HG02759 (cell line): ENCODE measurements at regions not wholly inside any gene's neighbourhood (a gene's known extent, or its start where the extent isn't known, plus 50 kb on each side); places are given as distances from the start of the nearest gene placed in this dataset.
"Not testable (repeated sequence)": the region's sequence is repeated elsewhere in the genome, so short reads cannot be mapped to it uniquely, and the experiment has no call there.

Experiments
- ATAC-seq: cut with Tn5 transposase; IDR thresholded peaks from one replicate; pipeline ENCODE4 v1.9.1; 2021; ENCODE audit warnings: mild to moderate bottlenecking, moderate library complexity; ENCODE audit not compliant: unreplicated experiment

DNA sequence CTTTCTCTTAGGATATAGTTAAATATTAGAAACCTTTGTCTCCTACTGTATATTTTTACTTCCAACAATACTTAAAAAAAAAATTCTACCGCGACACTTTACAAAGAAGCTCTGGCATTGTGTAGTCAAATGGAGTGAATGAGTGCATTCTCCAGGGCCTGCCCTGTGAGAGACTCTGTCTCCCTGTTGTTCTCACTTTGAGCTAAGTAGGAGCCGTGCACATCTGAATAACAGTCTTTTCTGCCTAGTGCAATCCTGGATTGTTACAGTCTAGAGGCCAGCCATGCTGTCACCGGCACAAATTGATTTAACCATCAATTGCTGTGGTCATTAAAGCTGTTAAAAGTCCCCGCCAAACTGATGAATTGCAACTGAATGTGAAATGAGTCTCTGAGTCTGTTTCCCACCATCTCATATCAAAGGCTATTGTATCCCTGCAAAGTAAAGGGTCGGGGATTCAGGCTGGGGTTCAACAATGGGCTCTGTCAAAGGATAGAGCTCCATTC lies 156.0 kb downstream of the RFPL4B start:
- ATAC-seq: no peak

DNA sequence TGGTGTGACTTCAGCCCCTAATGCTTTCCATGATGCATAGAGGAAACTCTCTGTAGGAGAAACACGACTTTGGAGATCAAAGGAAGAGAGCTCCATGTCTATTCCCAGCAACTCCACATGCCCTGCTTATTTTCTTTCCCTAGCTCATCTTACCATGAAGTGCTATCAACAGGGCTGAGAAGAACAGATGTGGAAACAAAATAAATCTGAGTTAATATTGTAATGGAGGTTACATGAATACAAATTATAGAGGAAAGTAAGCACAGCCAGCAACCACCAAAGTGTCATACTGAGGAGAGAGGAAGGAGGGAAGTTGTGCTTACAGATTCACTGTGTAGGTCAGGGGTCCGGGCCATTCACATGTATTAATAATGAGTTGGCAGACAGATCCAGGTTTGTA lies 157.5 kb downstream of the RFPL4B start:
- no peak for ATAC-seq

DNA sequence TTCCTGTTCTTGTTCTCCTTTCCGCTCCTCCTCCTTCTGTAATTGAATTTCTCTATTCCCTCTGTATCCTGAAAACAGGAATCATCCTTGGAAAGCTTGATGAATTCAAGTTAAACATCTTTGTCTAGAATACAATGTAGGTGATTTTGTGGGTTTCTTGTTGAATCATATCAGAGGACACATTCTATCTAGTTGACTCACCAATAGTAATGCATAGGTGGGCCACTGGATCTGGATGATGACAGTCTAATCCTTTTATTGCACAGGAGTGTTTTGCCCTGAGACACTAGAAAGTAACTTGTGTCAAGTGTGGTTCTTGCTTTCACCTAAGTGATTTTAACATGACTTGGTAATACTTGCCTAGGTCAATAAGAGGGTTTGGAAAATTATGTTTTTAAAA lies 164.3 kb downstream of the RFPL4B start:
- ATAC-seq: no peak

DNA sequence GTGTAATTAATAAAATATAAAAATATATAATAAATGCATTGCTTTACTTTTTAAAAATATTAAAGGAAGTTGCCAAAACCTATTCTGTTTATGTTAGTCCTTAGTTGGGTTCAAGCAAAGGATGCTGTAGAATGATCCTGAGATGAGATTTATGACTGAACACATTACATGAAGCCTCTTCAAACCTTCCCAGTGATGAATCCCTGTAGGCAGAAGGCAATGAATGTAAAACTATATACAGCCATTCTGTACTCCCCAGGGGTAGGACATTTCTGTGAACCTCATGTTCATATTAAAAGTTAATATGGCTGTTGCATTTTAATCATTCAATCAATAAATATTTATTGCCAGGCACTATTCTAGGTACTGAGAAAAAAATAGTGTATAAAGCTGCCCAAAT lies 166.0 kb downstream of the RFPL4B start:
- ATAC-seq: no peak

DNA sequence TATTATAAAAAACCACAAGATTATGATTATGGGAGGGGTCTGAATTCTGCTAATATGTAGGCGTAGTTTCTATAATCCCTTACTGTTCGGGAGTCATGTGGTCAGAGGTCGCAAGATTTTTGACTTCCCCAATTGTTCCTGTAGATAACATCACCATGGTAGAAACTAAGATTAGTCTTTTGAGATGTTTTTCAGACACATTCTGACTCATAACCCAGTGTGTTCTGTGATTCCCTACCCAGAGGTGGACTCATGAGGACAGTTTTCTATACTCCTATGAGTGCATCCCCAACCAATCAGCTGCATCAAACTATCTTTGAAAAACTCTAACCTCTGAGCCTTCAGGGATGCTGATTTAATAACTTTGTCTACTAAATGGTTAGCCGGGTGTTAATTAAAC lies 175.5 kb downstream of the RFPL4B start:
- ATAC-seq: peak; percentile 62

DNA sequence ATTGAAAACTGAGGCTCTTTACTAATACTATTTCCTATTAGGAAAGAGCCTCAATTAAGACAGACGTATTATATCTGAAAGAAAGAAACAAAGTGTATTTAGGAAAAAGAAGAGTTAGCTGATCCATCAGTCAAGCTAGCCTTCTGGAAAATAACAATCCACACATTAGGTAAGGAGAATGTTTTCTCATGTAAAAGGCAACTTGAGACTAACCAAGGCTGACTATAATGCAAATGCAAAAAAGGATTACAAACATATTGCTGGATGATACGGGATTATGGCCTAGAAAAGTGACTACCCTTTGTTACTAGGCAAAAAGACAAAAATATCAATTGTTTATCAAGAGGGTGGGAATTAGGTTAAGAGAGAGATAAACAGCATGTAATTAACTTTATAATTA lies 176.9 kb downstream of the RFPL4B start:
- ATAC-seq: no peak

DNA sequence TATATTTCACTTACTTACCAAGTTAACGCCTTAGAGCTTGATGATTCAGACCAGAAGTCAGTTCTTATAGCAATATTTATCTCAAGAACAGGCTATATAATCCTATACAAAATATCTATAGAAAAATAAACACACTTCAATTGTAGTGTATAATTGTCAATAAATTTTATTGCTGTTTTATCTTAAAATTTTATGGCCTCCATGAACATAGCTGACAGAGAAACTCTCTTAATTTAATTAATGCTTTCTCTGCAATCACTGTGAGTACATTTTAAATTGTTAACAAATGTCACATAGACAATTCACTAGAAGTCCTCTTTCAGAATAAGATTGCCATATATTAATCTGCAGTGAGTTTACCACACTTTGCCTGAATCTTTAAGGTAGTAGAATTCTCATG lies 178.6 kb downstream of the RFPL4B start:
- no peak for ATAC-seq

DNA sequence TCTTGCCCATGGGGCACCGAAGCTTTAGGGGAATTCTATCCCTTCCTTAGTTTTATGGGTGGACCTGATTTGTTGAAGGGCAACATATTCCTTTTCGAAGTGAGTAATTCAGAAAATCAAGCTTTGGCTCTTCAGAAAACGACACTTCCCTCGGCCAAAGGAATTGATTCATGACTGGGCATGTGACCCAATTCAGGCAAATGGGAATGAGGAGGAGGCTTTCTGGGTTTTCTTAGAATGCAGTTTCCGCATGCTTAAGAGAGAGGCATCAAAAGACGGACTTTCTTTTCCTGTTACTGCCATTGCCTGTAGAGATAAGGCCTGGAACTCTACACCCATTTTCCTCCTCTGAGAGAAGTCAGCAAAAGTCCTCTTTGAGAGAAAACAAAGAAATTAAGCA lies 179.5 kb downstream of the RFPL4B start:
- no peak for ATAC-seq

DNA sequence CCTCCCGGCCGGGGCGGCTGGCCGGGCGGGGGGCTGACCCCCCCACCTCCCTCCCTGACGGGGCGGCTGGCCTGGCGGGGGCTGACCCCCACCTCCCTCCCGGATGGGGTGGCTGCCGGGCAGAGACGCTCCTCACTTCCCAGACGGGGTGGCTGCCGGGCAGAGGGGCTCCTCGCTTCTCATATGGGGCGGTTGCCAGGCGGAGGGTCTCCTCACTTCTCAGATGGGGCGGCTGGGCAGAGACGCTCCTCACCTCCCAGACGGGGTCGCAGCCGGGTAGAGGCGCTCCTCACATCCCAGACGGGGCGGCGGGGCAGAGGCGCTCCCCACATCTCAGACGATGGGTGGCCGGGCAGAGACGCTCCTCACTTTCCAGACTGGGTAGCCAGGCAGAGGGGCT lies 181.2 kb downstream of the RFPL4B start:
- not testable (repeated sequence) for ATAC-seq

DNA sequence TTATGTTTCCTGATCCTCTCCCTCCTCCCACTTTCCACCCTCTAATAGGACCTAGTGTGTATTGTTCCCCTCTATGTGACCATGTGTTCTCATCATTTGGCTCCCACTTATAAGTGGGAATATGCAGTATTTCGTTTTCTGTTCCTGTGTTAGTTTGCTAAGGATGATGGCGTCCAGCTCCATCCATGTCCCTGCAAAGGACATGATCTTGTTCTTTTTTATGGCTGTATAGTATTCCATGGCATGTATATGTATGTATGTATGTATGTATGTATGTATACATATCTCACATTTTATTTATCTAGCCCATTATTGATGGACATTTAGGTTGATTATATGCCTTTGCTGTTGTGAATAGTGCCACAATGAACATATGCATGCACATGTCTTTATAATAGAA lies 188.7 kb downstream of the RFPL4B start:
- ATAC-seq: no peak

DNA sequence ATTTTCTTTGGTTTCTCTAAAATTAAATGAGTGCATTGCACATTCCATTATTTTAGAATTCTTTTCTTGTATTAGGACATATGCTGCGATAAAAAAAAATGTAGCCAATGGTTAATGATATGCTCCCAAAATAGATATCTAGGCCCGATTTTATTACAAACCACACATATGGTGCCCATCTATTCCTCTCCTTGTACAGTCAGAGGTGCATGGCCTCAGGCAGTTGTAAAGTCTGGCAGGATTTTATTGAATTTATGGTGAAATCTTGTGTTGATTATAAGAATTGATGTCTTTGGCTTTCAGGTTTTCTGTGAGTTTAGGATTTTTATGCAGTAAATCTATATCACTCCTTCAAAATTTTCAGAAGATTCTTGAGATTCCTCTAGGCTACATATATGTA lies 192.2 kb downstream of the RFPL4B start:
- ATAC-seq: no peak

DNA sequence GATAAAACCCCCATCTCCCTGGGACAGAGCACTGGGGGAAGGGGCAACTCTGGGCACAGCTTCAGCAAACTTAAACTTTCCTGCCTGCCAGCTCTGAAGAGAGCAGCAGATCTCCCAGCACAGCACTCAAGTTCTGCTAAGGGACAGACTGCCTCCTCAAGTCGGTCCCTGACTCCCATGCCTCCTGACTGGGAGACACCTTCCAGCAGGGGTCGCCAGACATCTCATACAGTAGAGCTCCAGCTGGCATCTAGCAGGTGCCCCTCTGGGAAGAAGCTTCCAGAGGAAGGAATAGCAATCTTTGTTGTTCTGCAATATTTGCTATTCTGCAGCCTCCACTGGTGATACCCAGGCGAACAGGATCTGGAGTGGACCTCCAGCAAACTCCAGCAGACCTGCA lies 194.7 kb downstream of the RFPL4B start:
- not testable (repeated sequence) for ATAC-seq

DNA sequence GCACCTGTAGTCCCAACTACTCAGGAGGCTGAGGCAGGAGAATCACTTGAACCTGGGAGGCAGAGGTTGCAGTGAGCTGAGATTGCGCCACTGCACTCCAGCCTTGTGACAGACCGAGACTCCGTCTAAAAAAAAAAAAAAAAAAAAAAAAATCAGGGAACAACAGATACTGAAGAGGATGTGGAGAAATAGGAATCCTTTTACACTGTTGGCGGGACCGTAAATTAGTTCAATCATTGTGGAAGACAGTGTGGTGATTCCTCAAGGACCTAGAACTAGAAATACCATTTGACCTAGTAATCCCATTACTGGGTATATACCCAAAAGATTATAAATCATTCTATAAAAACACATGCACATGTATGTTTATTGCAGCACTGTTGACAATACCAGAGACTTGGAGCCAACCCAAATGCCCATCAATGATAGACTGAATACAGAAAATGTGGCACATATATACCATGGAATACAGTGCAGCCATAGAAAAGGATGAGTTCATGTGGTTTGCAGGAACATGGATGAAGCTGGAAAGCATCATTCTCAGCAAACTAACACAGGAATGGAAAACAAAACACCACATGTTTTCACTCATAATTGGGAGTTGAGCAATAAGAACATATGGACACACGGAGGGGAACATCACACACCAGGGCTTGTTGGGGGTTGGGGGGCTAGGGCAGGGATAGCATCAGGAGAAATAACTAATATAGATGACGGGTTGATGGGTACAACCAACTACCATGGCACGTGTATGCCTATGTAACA lies 200.4 kb downstream of the RFPL4B start:
- ATAC-seq: not testable (repeated sequence)

DNA sequence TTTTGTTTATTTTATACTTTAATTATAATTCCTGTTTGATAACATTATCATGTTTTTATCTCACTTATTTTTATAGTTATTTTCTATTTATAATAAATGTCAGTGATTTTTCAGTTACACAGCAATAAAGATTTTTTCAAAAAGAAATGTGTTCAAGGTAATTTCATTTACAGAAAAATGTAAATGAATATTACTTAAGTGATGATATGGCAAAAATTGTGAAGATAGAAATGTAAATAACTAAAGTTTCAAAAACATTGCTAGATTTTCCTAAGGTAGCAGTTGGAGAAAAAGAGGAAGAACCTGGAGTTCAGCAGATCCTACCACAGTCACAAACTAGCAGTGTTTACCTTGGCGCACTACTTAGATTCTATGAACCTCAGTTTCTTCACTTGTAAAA lies 202.6 kb downstream of the RFPL4B start:
- no peak for ATAC-seq

DNA sequence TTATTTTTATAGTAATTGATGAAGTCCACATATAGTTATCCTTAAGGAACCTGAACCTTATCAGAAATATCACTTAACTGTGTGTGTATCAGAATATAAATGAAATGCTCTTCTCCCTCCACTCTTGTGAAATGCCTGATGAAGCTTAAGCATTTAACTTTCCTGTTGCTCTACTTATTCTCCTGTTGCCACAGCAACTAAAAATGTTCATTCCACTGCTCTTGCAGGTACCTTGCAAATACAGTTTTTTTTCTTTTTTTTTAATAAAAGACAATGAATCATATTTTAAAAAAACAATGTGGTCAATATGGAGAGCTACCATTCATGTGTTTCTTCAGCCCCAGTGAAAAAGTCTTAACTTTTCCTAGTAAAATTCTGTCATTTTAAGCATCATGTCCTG lies 210.3 kb downstream of the RFPL4B start:
- ATAC-seq: no peak

DNA sequence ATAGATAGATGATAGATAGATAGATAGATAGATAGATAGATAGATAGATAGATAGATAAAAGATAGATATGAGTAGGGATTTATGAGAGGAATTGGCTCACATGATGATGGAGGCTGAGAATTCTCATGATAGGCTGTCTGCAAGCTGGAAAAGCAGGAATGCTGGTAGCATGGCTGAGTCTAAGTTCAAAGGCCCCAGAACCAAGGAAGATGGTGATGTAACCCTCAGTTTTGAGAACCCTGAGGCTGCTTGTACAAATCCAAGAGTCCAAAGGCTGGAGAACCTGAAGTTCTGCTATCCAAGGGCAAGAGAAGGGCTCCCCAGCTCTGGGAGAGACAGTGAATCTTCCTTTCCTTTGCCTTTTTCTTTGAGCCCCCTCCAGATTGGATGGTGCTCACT lies 210.8 kb downstream of the RFPL4B start:
- ATAC-seq: no peak

DNA sequence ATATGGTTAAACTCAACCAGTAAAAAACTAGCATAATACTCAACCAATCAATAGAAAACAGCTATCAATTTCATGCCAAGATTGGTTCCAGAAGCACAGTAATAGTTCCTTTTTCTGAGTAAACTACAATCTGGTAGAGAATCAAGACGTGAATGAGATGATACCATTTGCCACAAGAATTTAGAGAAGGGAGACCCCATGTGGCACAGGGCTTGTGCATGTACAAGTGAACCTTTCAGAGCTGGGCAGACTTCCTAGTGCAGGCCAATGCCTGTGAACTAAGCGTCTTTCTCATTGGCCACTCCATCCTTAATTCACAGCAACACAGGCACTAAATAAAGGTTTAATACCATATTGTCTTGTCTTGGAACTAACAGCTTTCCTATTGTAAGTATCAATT lies 213.5 kb downstream of the RFPL4B start:
- no peak for ATAC-seq

DNA sequence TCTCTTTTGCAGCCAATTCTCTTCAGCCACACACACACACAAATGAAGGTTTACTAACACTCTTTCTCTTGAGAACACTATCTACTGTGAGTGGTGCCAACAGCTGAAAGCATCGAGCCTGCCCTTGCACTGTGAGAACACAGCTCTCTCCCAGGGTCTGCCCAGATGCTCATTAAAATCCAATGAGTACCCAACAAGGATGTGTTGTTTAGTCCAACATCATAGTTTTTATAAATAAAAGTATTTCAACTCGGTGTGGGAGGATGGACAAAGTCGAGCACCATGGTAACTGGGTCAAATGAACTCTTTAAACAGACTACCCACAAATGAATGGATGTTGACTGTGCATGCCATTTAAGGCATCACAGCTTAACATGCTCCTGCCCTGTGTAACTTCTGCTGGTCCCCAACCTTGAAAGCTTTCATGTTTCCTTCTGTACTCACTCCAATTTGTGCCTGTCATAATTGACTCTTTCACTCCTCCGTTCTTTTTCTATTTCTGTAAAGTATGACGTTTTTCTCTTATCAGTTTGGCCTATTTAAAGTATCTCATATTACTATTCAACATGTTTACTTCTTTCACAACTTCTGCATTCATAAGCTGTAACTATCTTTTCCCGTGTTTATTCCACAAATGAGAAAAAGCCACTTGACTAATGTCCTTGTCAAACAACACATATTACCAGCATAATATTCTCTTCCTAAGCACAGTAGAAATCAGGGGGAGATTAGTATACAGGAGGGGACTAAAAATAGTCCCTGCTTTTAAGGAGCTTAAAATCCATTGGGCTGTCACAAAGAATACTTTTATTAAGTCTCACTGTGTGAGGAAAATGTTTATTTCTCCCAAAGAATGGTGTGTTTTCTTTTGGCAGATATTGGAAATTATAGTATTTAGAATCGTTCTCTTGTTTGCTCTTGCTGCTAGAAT lies 215.4 kb downstream of the RFPL4B start:
- ATAC-seq: no peak

DNA sequence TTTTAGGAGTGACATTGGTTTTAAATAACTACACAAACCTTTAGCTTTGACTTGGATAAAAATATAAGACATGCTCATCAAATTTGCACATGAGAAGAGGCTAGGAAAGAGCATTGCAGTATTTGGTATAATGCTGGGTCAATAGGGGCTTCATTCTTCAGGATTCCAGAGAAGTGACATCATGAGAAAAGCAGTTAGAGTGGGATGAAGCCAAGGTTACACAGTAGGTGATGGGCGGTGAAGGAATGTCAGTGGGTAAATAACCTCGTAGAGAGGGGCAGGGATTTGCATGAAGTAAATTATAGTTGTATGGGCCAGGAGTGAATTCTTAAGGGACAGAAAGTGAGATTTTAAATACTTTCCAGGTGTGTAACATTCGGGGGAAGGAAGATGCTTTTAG lies 216.2 kb downstream of the RFPL4B start:
- ATAC-seq: no peak

DNA sequence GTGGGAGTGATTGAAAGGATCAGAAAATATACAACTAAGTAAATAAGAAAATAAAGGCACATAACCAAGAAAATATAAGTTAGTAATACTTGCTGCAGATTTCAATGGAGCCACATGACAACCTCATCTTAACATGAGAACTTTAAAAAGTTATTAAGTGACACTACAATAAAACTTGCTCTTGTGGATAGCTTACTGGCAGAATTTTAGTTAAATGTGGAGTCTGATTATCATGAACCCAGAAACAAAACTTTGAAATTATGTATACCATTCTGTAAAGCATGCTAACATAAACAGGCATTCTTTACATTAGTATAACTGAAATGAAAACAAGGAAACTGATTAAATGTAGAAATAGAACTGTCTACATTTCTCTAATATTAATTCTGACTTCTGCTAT lies 220.9 kb downstream of the RFPL4B start:
- no peak for ATAC-seq

DNA sequence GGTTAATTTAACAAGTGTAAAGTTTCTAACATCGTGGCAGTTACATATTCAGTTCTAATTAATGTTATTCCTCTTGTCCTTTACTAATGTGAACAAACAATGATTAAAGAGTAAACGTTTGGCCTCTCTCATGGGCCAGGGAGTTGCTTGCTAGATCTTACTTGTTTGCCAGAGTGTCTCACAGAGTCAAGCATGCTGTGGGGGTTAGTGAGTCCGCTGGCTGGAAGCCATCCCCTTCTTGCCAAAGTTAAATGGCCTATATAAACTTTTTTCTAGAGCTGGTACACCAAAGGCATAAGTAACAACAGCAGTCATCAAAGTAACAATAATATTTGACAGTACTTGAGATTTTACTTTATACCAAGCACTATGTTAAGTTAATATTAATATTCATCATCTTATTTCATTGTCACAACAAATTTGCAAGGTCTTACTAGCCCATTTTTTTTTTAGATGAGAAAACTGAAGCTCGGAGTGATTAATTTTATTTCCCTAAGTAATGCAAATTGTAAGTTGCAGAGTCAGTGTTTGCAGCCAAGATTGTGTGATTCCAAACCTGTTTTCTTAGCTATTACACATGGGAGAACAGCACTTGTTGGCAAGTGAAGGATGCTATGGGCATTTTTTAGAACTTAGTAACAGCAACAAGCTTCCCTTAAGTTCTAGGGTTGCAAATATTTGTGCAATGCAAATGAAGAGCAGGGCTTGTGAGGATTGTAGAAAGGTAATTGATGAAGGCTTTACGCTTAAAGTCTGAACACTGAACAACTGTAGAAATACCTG lies 224.5 kb downstream of the RFPL4B start:
- no peak for ATAC-seq
